ENCODE measurements at regions not wholly inside any gene's neighbourhood (a gene's known extent, or its start where the extent isn't known, plus 50 kb on each side); places are given as distances from the start of the nearest gene placed in this dataset.

- H3K4me3 ChIP-seq (ENCODE audit: low read depth, poor library complexity, severe bottlenecking): no peak overlapping the region
- intact Hi-C loops (cut with DNase I; ENCODE audit: low total_unique reads): no loop called here
- TF ChIP-seq POLR2A (IDR thresholded peaks at IDR 0.05): no peak
- TF ChIP-seq CTCF (IDR thresholded peaks at IDR 0.05): no peak
- 31 to 35% methylated on average over 5 of the region's 5 CpGs for WGBS, 2 donors
- DNase-seq (ENCODE audit: low spot score in 2 of 2): peak; percentile 61 to 91
These were observed 181.2 kb downstream of the WNT5A start for GRCh38 chr3:55305696-55306485.

- H3K4me3 ChIP-seq (ENCODE audit: low read depth, poor library complexity, severe bottlenecking): no peak overlapping the region
- no peak for DNase-seq (ENCODE audit: low spot score in 2 of 2)
- TF ChIP-seq CTCF (IDR thresholded peaks at IDR 0.05): no peak
- no peak for TF ChIP-seq POLR2A (IDR thresholded peaks at IDR 0.05)
- intact Hi-C loops (cut with DNase I; ENCODE audit: low total_unique reads): no loop called here
These were observed 186.4 kb downstream of the WNT5A start for GRCh38 chr3:55300701-55301100.

GRCh38 chr3:55297706-55298105 is 189.4 kb downstream of the WNT5A start:
- no peak overlapping the region for H3K4me3 ChIP-seq (ENCODE audit: low read depth, poor library complexity, severe bottlenecking)
- 67 to 69% methylated on average over 5 of the region's 5 CpGs for WGBS, 2 donors
- DNase-seq (ENCODE audit: low spot score in 2 of 2): no peak
- intact Hi-C loops (cut with DNase I; ENCODE audit: low total_unique reads): no loop called here
- TF ChIP-seq CTCF (IDR thresholded peaks at IDR 0.05) (no peak), POLR2A (IDR thresholded peaks at IDR 0.05) (no peak)

- no peak overlapping the region for H3K4me3 ChIP-seq (ENCODE audit: low read depth, poor library complexity, severe bottlenecking)
- TF ChIP-seq CTCF (IDR thresholded peaks at IDR 0.05) (no peak), POLR2A (IDR thresholded peaks at IDR 0.05) (no peak)
- intact Hi-C loops (cut with DNase I; ENCODE audit: low total_unique reads): no loop called here
- DNase-seq (ENCODE audit: low spot score in 2 of 2): no peak
- WGBS, 2 donors: 52 to 61% methylated on average over 2 of the region's 2 CpGs
These were observed 189.9 kb downstream of the WNT5A start for GRCh38 chr3:55297245-55297644.

- intact Hi-C loops (cut with DNase I; ENCODE audit: low total_unique reads): no loop called here
- H3K4me3 ChIP-seq (ENCODE audit: low read depth, poor library complexity, severe bottlenecking): no peak overlapping the region
- no peak for DNase-seq (ENCODE audit: low spot score in 2 of 2)
- WGBS, 2 donors: 36 to 75% methylated on average over 1 of the region's 1 CpG
- TF ChIP-seq POLR2A (IDR thresholded peaks at IDR 0.05) (no peak), CTCF (IDR thresholded peaks at IDR 0.05) (no peak)
These were observed 190.3 kb downstream of the WNT5A start for GRCh38 chr3:55296791-55297190.

GRCh38 chr3:55296030-55296429 is 191.1 kb downstream of the WNT5A start:
- WGBS, 2 donors: 95 to 100% methylated on average over 2 of the region's 2 CpGs
- no peak for DNase-seq (ENCODE audit: low spot score in 2 of 2)
- TF ChIP-seq CTCF (IDR thresholded peaks at IDR 0.05) (no peak), POLR2A (IDR thresholded peaks at IDR 0.05) (no peak)
- intact Hi-C loops (cut with DNase I; ENCODE audit: low total_unique reads): no loop called here
- H3K4me3 ChIP-seq (ENCODE audit: low read depth, poor library complexity, severe bottlenecking): no peak overlapping the region

All from lower leg skin (tissue), 4 donors.